ENCODE measurements at regions not wholly inside any gene's neighbourhood (a gene's known extent, or its start where the extent isn't known, plus 50 kb on each side); places are given as distances from the start of the nearest gene placed in this dataset.

- TF ChIP-seq ZKSCAN8 (CRISPR knock-in tag; IDR thresholded peaks at IDR 0.05; ENCODE audit: borderline replicate concordance) (peak; percentile 92; the same call in 1 of the 2 replicates), SUZ12 (IDR thresholded peaks at IDR 0.05; ENCODE audit: low read depth, low read length) (no peak), ZNF451 (CRISPR knock-in tag; IDR thresholded peaks at IDR 0.05) (no peak), MYPOP (CRISPR knock-in tag; IDR thresholded peaks at IDR 0.05) (no peak), WIZ (CRISPR knock-in tag; IDR thresholded peaks at IDR 0.05) (peak; percentile 80; the same call in 1 of the 2 replicates), BATF2 (CRISPR knock-in tag; IDR thresholded peaks at IDR 0.05) (no peak), HOXA7 (CRISPR knock-in tag; IDR thresholded peaks at IDR 0.05) (no peak), FLYWCH1 (CRISPR knock-in tag; IDR thresholded peaks at IDR 0.05) (no peak), ZNF749 (CRISPR knock-in tag; IDR thresholded peaks at IDR 0.05; ENCODE audit: borderline replicate concordance) (no peak), HBP1 (CRISPR knock-in tag; IDR thresholded peaks at IDR 0.05; ENCODE audit: low read depth) (peak; percentile 80), ZSCAN9 (CRISPR knock-in tag; IDR thresholded peaks at IDR 0.05; ENCODE audit: borderline replicate concordance) (peak; percentile 91), MAFG (CRISPR knock-in tag; IDR thresholded peaks at IDR 0.05) (no peak), GTF2F1 (IDR thresholded peaks at IDR 0.05; ENCODE audit: low read length) (no peak; the same call in 1 of the 2 replicates), SOX6 (IDR thresholded peaks at IDR 0.05) (no peak), SOX6 (CRISPR knock-in tag; IDR thresholded peaks at IDR 0.05) (peak; percentile 93), ISL2 (CRISPR knock-in tag; IDR thresholded peaks at IDR 0.05) (peak; percentile 94), ZNF3 (CRISPR knock-in tag; IDR thresholded peaks at IDR 0.05) (peak; percentile 70; the same call in 1 of the 2 replicates), GZF1 (CRISPR knock-in tag; IDR thresholded peaks at IDR 0.05) (no peak), DMAP1 (CRISPR knock-in tag; IDR thresholded peaks at IDR 0.05) (peak; percentile 46; the same call in 1 of the 2 replicates), STAT5B (CRISPR knock-in tag; IDR thresholded peaks at IDR 0.05) (0 out of 2 replicates have a peak, but pooled peaks have one; percentile 36), ISX (CRISPR knock-in tag; conservative IDR thresholded peaks at IDR 0.05) (peak; percentile 23; the same call in 1 of the 2 replicates), ZNF101 (CRISPR knock-in tag; IDR thresholded peaks at IDR 0.05; ENCODE audit: borderline replicate concordance, low read depth) (no peak), CREM (IDR thresholded peaks at IDR 0.05) (peak; percentile 87), CREM (CRISPR knock-in tag; IDR thresholded peaks at IDR 0.05) (no peak)
- TF ChIP-seq, protein P1, sequence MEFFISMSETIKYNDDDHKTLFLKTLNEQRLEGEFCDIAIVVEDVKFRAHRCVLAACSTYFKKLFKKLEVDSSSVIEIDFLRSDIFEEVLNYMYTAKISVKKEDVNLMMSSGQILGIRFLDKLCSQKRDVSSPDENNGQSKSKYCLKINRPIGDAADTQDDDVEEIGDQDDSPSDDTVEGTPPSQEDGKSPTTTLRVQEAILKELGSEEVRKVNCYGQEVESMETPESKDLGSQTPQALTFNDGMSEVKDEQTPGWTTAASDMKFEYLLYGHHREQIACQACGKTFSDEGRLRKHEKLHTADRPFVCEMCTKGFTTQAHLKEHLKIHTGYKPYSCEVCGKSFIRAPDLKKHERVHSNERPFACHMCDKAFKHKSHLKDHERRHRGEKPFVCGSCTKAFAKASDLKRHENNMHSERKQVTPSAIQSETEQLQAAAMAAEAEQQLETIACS (CRISPR knock-in tag; IDR thresholded peaks at IDR 0.05) = no peak
- TF ChIP-seq, protein P2, sequence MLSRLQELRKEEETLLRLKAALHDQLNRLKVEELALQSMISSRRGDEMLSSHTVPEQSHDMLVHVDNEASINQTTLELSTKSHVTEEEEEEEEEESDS (CRISPR knock-in tag; IDR thresholded peaks at IDR 0.05; ENCODE audit: borderline replicate concordance) = no peak
- TF ChIP-seq, protein P3, sequence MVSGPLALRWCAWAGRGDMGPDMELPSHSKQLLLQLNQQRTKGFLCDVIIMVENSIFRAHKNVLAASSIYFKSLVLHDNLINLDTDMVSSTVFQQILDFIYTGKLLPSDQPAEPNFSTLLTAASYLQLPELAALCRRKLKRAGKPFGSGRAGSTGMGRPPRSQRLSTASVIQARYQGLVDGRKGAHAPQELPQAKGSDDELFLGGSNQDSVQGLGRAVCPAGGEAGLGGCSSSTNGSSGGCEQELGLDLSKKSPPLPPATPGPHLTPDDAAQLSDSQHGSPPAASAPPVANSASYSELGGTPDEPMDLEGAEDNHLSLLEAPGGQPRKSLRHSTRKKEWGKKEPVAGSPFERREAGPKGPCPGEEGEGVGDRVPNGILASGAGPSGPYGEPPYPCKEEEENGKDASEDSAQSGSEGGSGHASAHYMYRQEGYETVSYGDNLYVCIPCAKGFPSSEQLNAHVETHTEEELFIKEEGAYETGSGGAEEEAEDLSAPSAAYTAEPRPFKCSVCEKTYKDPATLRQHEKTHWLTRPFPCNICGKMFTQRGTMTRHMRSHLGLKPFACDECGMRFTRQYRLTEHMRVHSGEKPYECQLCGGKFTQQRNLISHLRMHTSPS (CRISPR knock-in tag; IDR thresholded peaks at IDR 0.05; ENCODE audit: low read depth) = no peak
These were observed 59.1 kb downstream of the FOXA2 start (continued) for GRCh38 chr20:22525069-22525820.

Measured in HepG2 (cell line).